Upper lobe of left lung (tissue), 4 donors: ENCODE measurements at regions not wholly inside any gene's neighbourhood (a gene's known extent, or its start where the extent isn't known, plus 50 kb on each side); places are given as distances from the start of the nearest gene placed in this dataset.

Experiments used
- CTCF ChIP-seq, 6 experiments: fragments of 450-650 bp in 4 of 6; fragments of 200-600 bp in 2 of 6; sonication (generic) in 2 of 6; IDR thresholded peaks; one replicate each; pipeline ENCODE4 v1.5.1; 2016 to 2019; ENCODE audit warnings: antibody characterized with exemption in 6 of 6
- EP300 ChIP-seq, 4 donors: sonication (generic); formaldehyde crosslinking; IDR thresholded peaks; one replicate each; pipeline ENCODE4 v1.5.1; 2017; ENCODE audit warnings: antibody characterized with exemption in 4 of 4, control low read depth in 2 of 4
- POLR2A ChIP-seq, 4 donors: fragments of 450-650 bp; IDR thresholded peaks; one replicate each; pipeline ENCODE4 v1.5.1; 2016 to 2017; ENCODE audit warnings: antibody characterized with exemption in 4 of 4, mild to moderate bottlenecking in 2 of 4
- POLR2AphosphoS5 ChIP-seq, 2 donors: sonication (generic); formaldehyde crosslinking; IDR thresholded peaks; one replicate each; pipeline ENCODE4 v1.5.1; 2017; ENCODE audit warnings: antibody characterized with exemption in 2 of 2

GRCh38 chr5:5793242-5794117 lies 371.0 kb downstream of the ICE1 start:
- no peak for TF ChIP-seq POLR2A (IDR thresholded peaks at IDR 0.05)
- no peak for TF ChIP-seq CTCF (IDR thresholded peaks at IDR 0.05)
- no peak for TF ChIP-seq EP300 (IDR thresholded peaks at IDR 0.05)
- no peak for TF ChIP-seq POLR2AphosphoS5 (IDR thresholded peaks at IDR 0.05)
